GM21737 (cell line): ENCODE measurements at regions not wholly inside any gene's neighbourhood (a gene's known extent, or its start where the extent isn't known, plus 50 kb on each side); places are given as distances from the start of the nearest gene placed in this dataset.

Experiments
- ATAC-seq: cut with Tn5 transposase; IDR thresholded peaks from one replicate; pipeline ENCODE4 v1.9.1; 2021; ENCODE audit warnings: mild to moderate bottlenecking, moderate library complexity; ENCODE audit not compliant: unreplicated experiment

GRCh38 chr10:64067009-64067606, 545.9 kb downstream of the REEP3 start:
- no peak for ATAC-seq

- no peak for ATAC-seq
Observed at GRCh38 chr10:64067859-64068258, 546.7 kb downstream of the REEP3 start.

GRCh38 chr10:64070241-64070640, 549.0 kb downstream of the REEP3 start:
- ATAC-seq = no peak

- ATAC-seq = no peak
Observed at GRCh38 chr10:64071218-64071617, 550.0 kb downstream of the REEP3 start.

- no peak for ATAC-seq
Observed at GRCh38 chr10:64075604-64076003, 554.4 kb downstream of the REEP3 start.

- ATAC-seq = no peak
Observed at GRCh38 chr10:64076322-64076940, 555.2 kb downstream of the REEP3 start.

- ATAC-seq = no peak
Observed at GRCh38 chr10:64079341-64079740, 558.1 kb downstream of the REEP3 start.

GRCh38 chr10:64080071-64080470, 558.9 kb downstream of the REEP3 start:
- no peak for ATAC-seq

GRCh38 chr10:64081947-64082482, 560.8 kb downstream of the REEP3 start:
- ATAC-seq = no peak

- no peak for ATAC-seq
Observed at GRCh38 chr10:64086083-64086767, 565.0 kb downstream of the REEP3 start.

- ATAC-seq = no peak
Observed at GRCh38 chr10:64089648-64090047, 568.4 kb downstream of the REEP3 start.

GRCh38 chr10:64090865-64091264, 569.7 kb downstream of the REEP3 start:
- no peak for ATAC-seq

- no peak for ATAC-seq
Observed at GRCh38 chr10:64091897-64092296, 570.7 kb downstream of the REEP3 start.

GRCh38 chr10:64093304-64093703, 572.1 kb downstream of the REEP3 start:
- no peak for ATAC-seq

GRCh38 chr10:64093946-64094535, 572.8 kb downstream of the REEP3 start:
- no peak for ATAC-seq

- no peak for ATAC-seq
Observed at GRCh38 chr10:64096941-64097340, 575.7 kb downstream of the REEP3 start.

GRCh38 chr10:64097391-64098122, 576.4 kb downstream of the REEP3 start:
- no peak for ATAC-seq

GRCh38 chr10:64098994-64099393, 577.8 kb downstream of the REEP3 start:
- ATAC-seq = no peak

GRCh38 chr10:64101606-64102263, 580.5 kb downstream of the REEP3 start:
- ATAC-seq = no peak

- no peak for ATAC-seq
Observed at GRCh38 chr10:64102264-64102633, 581.0 kb downstream of the REEP3 start.

- no peak for ATAC-seq
Observed at GRCh38 chr10:64102916-64103315, 581.7 kb downstream of the REEP3 start.
